Fibroblast of lung (primary cell): ENCODE measurements at regions not wholly inside any gene's neighbourhood (a gene's known extent, or its start where the extent isn't known, plus 50 kb on each side); places are given as distances from the start of the nearest gene placed in this dataset.

Source experiments
- CTCF ChIP-seq, 2 donors: IDR thresholded peaks in 1 of 2; conservative IDR thresholded peaks in 1 of 2; 1 replicate in 1 of 2; 2 replicates in 1 of 2; pipeline ENCODE4 v1.5.1; 2011 to 2012; ENCODE audit warnings: low read length in 2 of 2, control low read depth in 1 of 2, inconsistent platforms in 1 of 2, low read depth in 1 of 2, mild to moderate bottlenecking in 1 of 2
- EZH2 ChIP-seq: IDR thresholded peaks from 2 replicates; pipeline ENCODE4 v1.5.1; 2012; ENCODE audit warnings: low read length, control low read depth, mild to moderate bottlenecking; ENCODE audit errors: missing control alignments

- no peak for TF ChIP-seq CTCF (conservative IDR thresholded peaks at IDR 0.05 in 1 of 2, IDR thresholded peaks at IDR 0.05 in 1 of 2; ENCODE audit: low read depth in 1 of 2, low read length in 2 of 2)
- no peak for TF ChIP-seq EZH2
These were observed 222.8 kb downstream of the RHOU start for GRCh38 chr1:228958121-228958520.
